BJ (cell line): ENCODE measurements at regions not wholly inside any gene's neighbourhood (a gene's known extent, or its start where the extent isn't known, plus 50 kb on each side); places are given as distances from the start of the nearest gene placed in this dataset.
"Not testable (repeated sequence)": the region's sequence is repeated elsewhere in the genome, so short reads cannot be mapped to it uniquely, and the experiment has no call there.

Source experiments
- CTCF ChIA-PET: fragments of 350-600 bp; formaldehyde crosslinking; extraction: SDS; loops from one replicate; lab custom pipeline; 2021; ENCODE audit warnings: antibody characterized with exemption, inconsistent platforms; lab: Yijun Ruan, JAX
- POLR2A ChIA-PET: fragments of 300-600 bp; sonication (Branson Sonifier 250); formaldehyde crosslinking; extraction: SDS; loops from one replicate; lab custom pipeline; 2021; ENCODE audit warnings: antibody characterized with exemption; lab: Charles Lee
- DNase-seq: peaks from one replicate; pipeline ENCODE4 v3.0.0-alpha.2; 2011; ENCODE audit warnings: low read depth
- H3K27me3 ChIP-seq: 2 replicates; pipeline ENCODE4 v1.6.0; 2011; ENCODE audit warnings: low read length; ENCODE audit not compliant: control insufficient read depth, insufficient read depth
- H3K36me3 ChIP-seq: 2 replicates; pipeline ENCODE4 v1.5.1; 2011; ENCODE audit warnings: low read length; ENCODE audit not compliant: control insufficient read depth, insufficient read depth
- H3K4me3 ChIP-seq: 2 replicates; pipeline ENCODE4 v1.5.1; 2011; ENCODE audit warnings: low read depth, mild to moderate bottlenecking, control low read depth, low read length
- CTCF ChIP-seq: IDR thresholded peaks from 2 replicates; pipeline ENCODE4 v1.5.1; 2011; ENCODE audit warnings: low read depth, mild to moderate bottlenecking, control low read depth, inconsistent platforms, low read length, moderate library complexity; ENCODE audit not compliant: insufficient read depth

GRCh38 chr7:83749495-83749894 is 100.6 kb upstream of the SEMA3E start:
- POLR2A ChIA-PET = no interaction called here
- Histone ChIP-seq H3K36me3 (no peaks in the 10 kb centered on the region), H3K27me3 (no peaks in the 10 kb centered on the region), H3K4me3 (no peak overlapping the region)
- CTCF ChIA-PET = no interaction called here
- TF ChIP-seq CTCF = no peak
- DNase-seq = no peak

GRCh38 chr7:83739527-83739926 is 90.6 kb upstream of the SEMA3E start:
- ChIA-PET POLR2A (no interaction called here), CTCF (no interaction called here)
- no peak for DNase-seq
- Histone ChIP-seq H3K36me3 (no peaks in the 10 kb centered on the region), H3K4me3 (no peak overlapping the region), H3K27me3 (no peaks in the 10 kb centered on the region)
- TF ChIP-seq CTCF = no peak

- no peaks in the 10 kb centered on the region for H3K36me3 ChIP-seq
- POLR2A ChIA-PET = no interaction called here
- TF ChIP-seq CTCF = no peak
- H3K4me3 ChIP-seq = no peak overlapping the region
- H3K27me3 ChIP-seq = no peaks in the 10 kb centered on the region
- DNase-seq = no peak
- CTCF ChIA-PET = interaction anchor here (0.6 kb wide), 1 partner anchor 122 kb away, joined by 5 read pairs; no protein-coding TSS in a partner anchor
Measured at GRCh38 chr7:83738291-83738835, 89.4 kb upstream of the SEMA3E start.

GRCh38 chr7:83732305-83732704 is 83.4 kb upstream of the SEMA3E start:
- POLR2A ChIA-PET = no interaction called here
- H3K36me3 ChIP-seq = no peaks in the 10 kb centered on the region
- no peak overlapping the region for H3K4me3 ChIP-seq
- CTCF ChIA-PET = no interaction called here
- H3K27me3 ChIP-seq = no peaks in the 10 kb centered on the region
- DNase-seq = no peak
- TF ChIP-seq CTCF = no peak

GRCh38 chr7:83731154-83731553 is 82.2 kb upstream of the SEMA3E start:
- DNase-seq = no peak
- TF ChIP-seq CTCF = no peak
- ChIA-PET CTCF (no interaction called here), POLR2A (no interaction called here)
- no peaks in the 10 kb centered on the region for H3K36me3 ChIP-seq
- no peak overlapping the region for H3K4me3 ChIP-seq
- H3K27me3 ChIP-seq = no peaks in the 10 kb centered on the region

GRCh38 chr7:83716923-83717322 is 68.0 kb upstream of the SEMA3E start:
- H3K27me3 ChIP-seq, CTCF ChIA-PET, H3K4me3 ChIP-seq, POLR2A ChIA-PET, DNase-seq, H3K36me3 ChIP-seq: not testable (repeated sequence)
